ENCODE measurements at regions not wholly inside any gene's neighbourhood (a gene's known extent, or its start where the extent isn't known, plus 50 kb on each side); places are given as distances from the start of the nearest gene placed in this dataset.

GRCh38 chr17:68185820-68186219 lies 62.0 kb upstream of the AMZ2 start:
- H3K36me3 ChIP-seq = no peaks in the 10 kb centered on the region
- no peak for DNase-seq (ENCODE audit: low spot score)
- H3K4me3 ChIP-seq = no peak overlapping the region
- no peaks in the 10 kb centered on the region for H3K27me3 ChIP-seq (replicated peaks; ENCODE audit: insufficient read depth)
- no peaks in the 10 kb centered on the region for H3K4me1 ChIP-seq (ENCODE audit: control insufficient read depth in 1 of 2, low read depth in 2 of 2)
- TF ChIP-seq, protein P1, sequence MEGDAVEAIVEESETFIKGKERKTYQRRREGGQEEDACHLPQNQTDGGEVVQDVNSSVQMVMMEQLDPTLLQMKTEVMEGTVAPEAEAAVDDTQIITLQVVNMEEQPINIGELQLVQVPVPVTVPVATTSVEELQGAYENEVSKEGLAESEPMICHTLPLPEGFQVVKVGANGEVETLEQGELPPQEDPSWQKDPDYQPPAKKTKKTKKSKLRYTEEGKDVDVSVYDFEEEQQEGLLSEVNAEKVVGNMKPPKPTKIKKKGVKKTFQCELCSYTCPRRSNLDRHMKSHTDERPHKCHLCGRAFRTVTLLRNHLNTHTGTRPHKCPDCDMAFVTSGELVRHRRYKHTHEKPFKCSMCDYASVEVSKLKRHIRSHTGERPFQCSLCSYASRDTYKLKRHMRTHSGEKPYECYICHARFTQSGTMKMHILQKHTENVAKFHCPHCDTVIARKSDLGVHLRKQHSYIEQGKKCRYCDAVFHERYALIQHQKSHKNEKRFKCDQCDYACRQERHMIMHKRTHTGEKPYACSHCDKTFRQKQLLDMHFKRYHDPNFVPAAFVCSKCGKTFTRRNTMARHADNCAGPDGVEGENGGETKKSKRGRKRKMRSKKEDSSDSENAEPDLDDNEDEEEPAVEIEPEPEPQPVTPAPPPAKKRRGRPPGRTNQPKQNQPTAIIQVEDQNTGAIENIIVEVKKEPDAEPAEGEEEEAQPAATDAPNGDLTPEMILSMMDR (IDR thresholded peaks at IDR 0.05) = no peak
- H3K27ac ChIP-seq = no peak overlapping the region
- no peaks in the 10 kb centered on the region for H3K9me3 ChIP-seq
- ATAC-seq (ENCODE audit: insufficient number of reproducible peaks, low FRiP score, low read depth) = no peak

DNA sequence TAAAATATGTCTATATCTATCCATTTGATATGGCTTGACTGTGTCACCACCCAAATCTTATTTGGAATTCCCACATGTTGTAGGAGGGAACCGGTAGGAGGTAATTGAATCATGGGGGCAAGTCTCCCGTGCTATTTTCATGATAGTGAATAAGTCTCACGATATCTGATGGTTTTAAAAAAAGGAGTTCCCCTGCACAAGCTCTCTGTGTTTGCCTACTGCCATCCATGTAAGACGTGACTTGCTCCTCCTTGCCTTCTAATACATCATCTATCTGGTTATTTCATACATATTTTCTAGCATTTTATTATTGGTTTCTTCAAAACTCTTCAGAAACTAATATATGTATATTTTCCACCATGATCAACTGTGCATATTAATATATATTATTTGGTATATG lies 57.3 kb upstream of the AMZ2 start:
- DNase-seq (ENCODE audit: low spot score) (no peak), ATAC-seq (ENCODE audit: insufficient number of reproducible peaks, low FRiP score, low read depth) (no peak)
- Histone ChIP-seq H3K36me3 (no peaks in the 10 kb centered on the region), H3K27ac (no peak overlapping the region), H3K27me3 (replicated peaks; ENCODE audit: insufficient read depth) (no peaks in the 10 kb centered on the region), H3K9me3 (no peaks in the 10 kb centered on the region), H3K4me1 (ENCODE audit: control insufficient read depth in 1 of 2, low read depth in 2 of 2) (no peaks in the 10 kb centered on the region), H3K4me3 (no peak overlapping the region)
- TF ChIP-seq, protein P1 (IDR thresholded peaks at IDR 0.05) = no peak

GRCh38 chr17:68195667-68196393 lies 52.0 kb upstream of the AMZ2 start:
- DNase-seq (ENCODE audit: low spot score) = no peak
- H3K9me3 ChIP-seq = no peaks in the 10 kb centered on the region
- H3K27me3 ChIP-seq (replicated peaks; ENCODE audit: insufficient read depth) = peaks cover 6% of the 10 kb centered on the region
- no peak overlapping the region for H3K27ac ChIP-seq
- peak overlapping the region; percentile 72 for H3K4me3 ChIP-seq
- peaks cover 29 to 51% of the 10 kb centered on the region in 2 donors for H3K4me1 ChIP-seq (ENCODE audit: control insufficient read depth in 1 of 2, low read depth in 2 of 2)
- TF ChIP-seq, protein P1 (IDR thresholded peaks at IDR 0.05) = no peak
- ATAC-seq (ENCODE audit: insufficient number of reproducible peaks, low FRiP score, low read depth) = no peak
- H3K36me3 ChIP-seq = no peaks in the 10 kb centered on the region

GRCh38 chr17:68196394-68197090 lies 51.3 kb upstream of the AMZ2 start:
- no peaks in the 10 kb centered on the region for H3K9me3 ChIP-seq
- peaks cover 6% of the 10 kb centered on the region for H3K27me3 ChIP-seq (replicated peaks; ENCODE audit: insufficient read depth)
- TF ChIP-seq, protein P1 (IDR thresholded peaks at IDR 0.05) = no peak
- no peak for ATAC-seq (ENCODE audit: insufficient number of reproducible peaks, low FRiP score, low read depth)
- DNase-seq (ENCODE audit: low spot score) = no peak
- peaks cover 31 to 54% of the 10 kb centered on the region in 2 donors for H3K4me1 ChIP-seq (ENCODE audit: control insufficient read depth in 1 of 2, low read depth in 2 of 2)
- H3K4me3 ChIP-seq = peak overlapping the region; percentile 72
- H3K27ac ChIP-seq = no peak overlapping the region
- no peaks in the 10 kb centered on the region for H3K36me3 ChIP-seq

GRCh38 chr17:68197091-68197996 lies 50.5 kb upstream of the AMZ2 start:
- Histone ChIP-seq H3K36me3 (no peaks in the 10 kb centered on the region), H3K4me1 (ENCODE audit: control insufficient read depth in 1 of 2, low read depth in 2 of 2) (peaks cover 31 to 54% of the 10 kb centered on the region in 2 donors), H3K4me3 (peak overlapping the region; percentile 72), H3K27me3 (replicated peaks; ENCODE audit: insufficient read depth) (peaks cover 6% of the 10 kb centered on the region), H3K9me3 (no peaks in the 10 kb centered on the region), H3K27ac (no peak overlapping the region)
- TF ChIP-seq, protein P1 (IDR thresholded peaks at IDR 0.05) = no peak
- no peak for ATAC-seq (ENCODE audit: insufficient number of reproducible peaks, low FRiP score, low read depth)
- DNase-seq (ENCODE audit: low spot score) = no peak

All from thoracic aorta (tissue), 2 donors.